HFF-Myc (cell line): ENCODE measurements at regions not wholly inside any gene's neighbourhood (a gene's known extent, or its start where the extent isn't known, plus 50 kb on each side); places are given as distances from the start of the nearest gene placed in this dataset.

Source experiments
- DNase-seq: peaks from one replicate; pipeline ENCODE4 v3.0.0-alpha.2; 2011; ENCODE audit warnings: low read depth; ENCODE audit errors: extremely low read depth
- H3K4me3 ChIP-seq: replicated peaks from 2 replicates; pipeline ENCODE4 v1.5.1; 2011; ENCODE audit warnings: low read depth, mild to moderate bottlenecking, control low read depth, low read length
- CTCF ChIP-seq: IDR thresholded peaks from 2 replicates; pipeline ENCODE4 v1.5.1; 2012; ENCODE audit warnings: mild to moderate bottlenecking, low read depth, low read length, control low read depth; ENCODE audit errors: missing control alignments

- no peak overlapping the region for H3K4me3 ChIP-seq
- no peak for DNase-seq
- TF ChIP-seq CTCF: no peak
Measured at GRCh38 chr13:88189728-88190127, 518.6 kb downstream of the SLITRK5 start.

GRCh38 chr13:88196106-88196505, 524.9 kb downstream of the SLITRK5 start:
- DNase-seq: no peak
- no peak overlapping the region for H3K4me3 ChIP-seq
- no peak for TF ChIP-seq CTCF

DNA sequence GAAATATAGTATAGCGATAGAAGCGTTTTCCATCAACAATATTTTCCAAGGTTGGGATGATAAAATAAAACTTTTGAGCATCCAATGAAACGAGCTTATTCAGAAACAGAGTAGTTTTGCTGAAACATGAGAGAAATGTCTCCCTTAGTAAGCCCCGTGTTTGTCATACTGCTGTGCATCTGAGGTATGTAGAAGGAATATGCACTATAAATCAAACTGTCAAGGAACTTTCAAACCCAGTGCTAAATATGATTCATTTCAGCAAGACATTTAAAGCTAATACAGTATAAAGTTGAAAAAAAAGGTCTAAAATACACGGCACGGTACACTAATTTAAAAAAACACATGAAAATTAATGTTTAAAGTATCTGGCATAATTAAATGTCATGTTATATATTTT, 546.2 kb downstream of the SLITRK5 start:
- no peak overlapping the region for H3K4me3 ChIP-seq
- DNase-seq: no peak
- TF ChIP-seq CTCF: no peak

- TF ChIP-seq CTCF: no peak
- no peak for DNase-seq
- no peak overlapping the region for H3K4me3 ChIP-seq
Measured at GRCh38 chr13:88217883-88218282, 546.7 kb downstream of the SLITRK5 start.

DNA sequence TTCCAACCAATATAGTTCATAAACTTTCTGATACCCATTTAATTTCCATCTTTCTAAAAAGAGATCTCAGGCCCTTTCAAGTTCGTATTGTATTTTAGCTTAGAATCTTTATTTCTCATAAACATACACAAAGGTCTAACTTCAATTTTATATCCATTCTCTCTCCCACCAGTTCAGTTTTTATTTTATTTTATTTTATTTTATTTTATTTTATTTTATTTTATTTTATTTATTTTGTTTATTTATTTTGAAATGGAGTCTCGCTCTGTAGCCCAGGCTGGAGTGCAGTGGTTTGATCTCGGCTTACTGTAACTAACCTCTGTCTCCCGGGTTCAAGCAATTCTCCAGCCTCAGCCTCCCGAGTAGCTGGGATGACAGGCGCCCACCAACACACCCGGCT, 552.8 kb downstream of the SLITRK5 start:
- no peak overlapping the region for H3K4me3 ChIP-seq
- no peak for TF ChIP-seq CTCF
- DNase-seq: no peak

DNA sequence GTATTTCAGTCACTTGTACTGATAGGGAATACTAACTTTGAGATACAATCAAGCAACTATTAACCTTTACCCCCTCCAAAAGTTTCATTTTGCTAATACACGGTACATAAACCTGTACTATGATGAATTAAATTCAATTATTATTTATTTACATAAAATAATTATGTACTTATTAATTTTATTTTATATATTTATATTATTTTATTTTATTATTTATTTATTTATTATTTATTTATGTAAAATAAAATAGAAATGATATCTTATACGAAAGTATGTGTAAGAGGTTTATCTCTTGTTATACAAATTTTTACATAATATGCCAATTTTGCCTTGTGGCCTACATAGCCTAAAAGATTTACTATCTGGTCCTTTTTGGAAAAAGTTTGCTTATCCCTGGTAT, 564.3 kb downstream of the SLITRK5 start:
- TF ChIP-seq CTCF: no peak
- no peak overlapping the region for H3K4me3 ChIP-seq

DNA sequence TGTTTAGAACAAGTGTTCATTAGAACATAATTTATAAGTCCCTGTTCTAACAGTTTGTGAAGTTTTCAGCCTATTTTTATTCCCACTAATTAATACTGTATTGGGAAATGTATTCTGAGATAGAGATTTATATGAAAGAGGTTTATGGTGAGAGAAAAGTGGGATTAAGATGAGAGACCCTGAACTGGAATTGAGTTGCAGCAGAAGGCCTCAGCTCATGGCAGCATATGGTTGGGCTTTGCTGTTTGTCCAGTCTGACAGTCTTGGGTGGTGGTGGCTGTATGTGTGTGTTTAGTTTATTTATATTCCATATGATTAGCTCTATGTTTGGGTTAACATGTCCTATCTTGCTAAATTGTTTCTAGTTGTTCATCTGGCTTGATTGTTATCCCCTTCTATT, 575.1 kb downstream of the SLITRK5 start:
- no peak for DNase-seq
- TF ChIP-seq CTCF: no peak
- no peak overlapping the region for H3K4me3 ChIP-seq

More for the DNA sequence above, 564.3 kb downstream of the SLITRK5 start:
- no peak for DNase-seq
